ENCODE measurements at regions not wholly inside any gene's neighbourhood (a gene's known extent, or its start where the extent isn't known, plus 50 kb on each side); places are given as distances from the start of the nearest gene placed in this dataset.

- TF ChIP-seq CTCF (IDR thresholded peaks at IDR 0.05): no peak
- TF ChIP-seq POLR2A (IDR thresholded peaks at IDR 0.05): no peak
Observed at GRCh38 chr2:54377451-54377850, 78.7 kb upstream of the SPTBN1 start.

Data from tibial nerve (tissue), 3 donors.